K562 (cell line): ENCODE measurements at regions not wholly inside any gene's neighbourhood (a gene's known extent, or its start where the extent isn't known, plus 50 kb on each side); places are given as distances from the start of the nearest gene placed in this dataset.

Experiments used
- BRD9 ChIP-seq: fragments of 450-650 bp; IDR thresholded peaks from 2 replicates; pipeline ENCODE4 v1.6.1; 2018; ENCODE audit warnings: low read depth; ENCODE audit not compliant: partially characterized antibody
- TF ChIP-seq, protein P1 (sequence below): fragments of 200-600 bp; sonication (generic); IDR thresholded peaks from one replicate; pipeline ENCODE4 v1.6.1; 2012; ENCODE audit warnings: mild to moderate bottlenecking, low read depth, low read length, inconsistent platforms

DNA sequence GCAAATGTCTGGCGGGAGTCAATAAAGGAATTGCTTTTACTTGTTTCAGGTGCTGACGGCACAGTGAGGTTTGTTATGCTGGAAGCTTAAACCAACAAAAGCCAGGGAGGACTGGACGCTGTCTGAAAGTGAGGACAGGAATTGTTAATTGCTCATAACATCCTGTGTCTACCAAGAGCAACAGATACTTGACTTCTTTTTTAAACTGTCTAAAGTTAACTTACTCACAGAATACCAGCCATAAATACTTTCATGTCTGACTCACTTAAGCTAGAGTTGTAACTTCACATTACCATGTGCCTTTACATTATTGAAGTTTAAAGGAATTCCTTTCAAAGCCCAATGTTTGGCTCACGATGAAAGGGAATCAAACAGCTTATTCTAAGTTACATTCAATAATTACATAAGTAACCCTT, 252.7 kb upstream of the SHH start (continued):
- TF ChIP-seq, protein P1, sequence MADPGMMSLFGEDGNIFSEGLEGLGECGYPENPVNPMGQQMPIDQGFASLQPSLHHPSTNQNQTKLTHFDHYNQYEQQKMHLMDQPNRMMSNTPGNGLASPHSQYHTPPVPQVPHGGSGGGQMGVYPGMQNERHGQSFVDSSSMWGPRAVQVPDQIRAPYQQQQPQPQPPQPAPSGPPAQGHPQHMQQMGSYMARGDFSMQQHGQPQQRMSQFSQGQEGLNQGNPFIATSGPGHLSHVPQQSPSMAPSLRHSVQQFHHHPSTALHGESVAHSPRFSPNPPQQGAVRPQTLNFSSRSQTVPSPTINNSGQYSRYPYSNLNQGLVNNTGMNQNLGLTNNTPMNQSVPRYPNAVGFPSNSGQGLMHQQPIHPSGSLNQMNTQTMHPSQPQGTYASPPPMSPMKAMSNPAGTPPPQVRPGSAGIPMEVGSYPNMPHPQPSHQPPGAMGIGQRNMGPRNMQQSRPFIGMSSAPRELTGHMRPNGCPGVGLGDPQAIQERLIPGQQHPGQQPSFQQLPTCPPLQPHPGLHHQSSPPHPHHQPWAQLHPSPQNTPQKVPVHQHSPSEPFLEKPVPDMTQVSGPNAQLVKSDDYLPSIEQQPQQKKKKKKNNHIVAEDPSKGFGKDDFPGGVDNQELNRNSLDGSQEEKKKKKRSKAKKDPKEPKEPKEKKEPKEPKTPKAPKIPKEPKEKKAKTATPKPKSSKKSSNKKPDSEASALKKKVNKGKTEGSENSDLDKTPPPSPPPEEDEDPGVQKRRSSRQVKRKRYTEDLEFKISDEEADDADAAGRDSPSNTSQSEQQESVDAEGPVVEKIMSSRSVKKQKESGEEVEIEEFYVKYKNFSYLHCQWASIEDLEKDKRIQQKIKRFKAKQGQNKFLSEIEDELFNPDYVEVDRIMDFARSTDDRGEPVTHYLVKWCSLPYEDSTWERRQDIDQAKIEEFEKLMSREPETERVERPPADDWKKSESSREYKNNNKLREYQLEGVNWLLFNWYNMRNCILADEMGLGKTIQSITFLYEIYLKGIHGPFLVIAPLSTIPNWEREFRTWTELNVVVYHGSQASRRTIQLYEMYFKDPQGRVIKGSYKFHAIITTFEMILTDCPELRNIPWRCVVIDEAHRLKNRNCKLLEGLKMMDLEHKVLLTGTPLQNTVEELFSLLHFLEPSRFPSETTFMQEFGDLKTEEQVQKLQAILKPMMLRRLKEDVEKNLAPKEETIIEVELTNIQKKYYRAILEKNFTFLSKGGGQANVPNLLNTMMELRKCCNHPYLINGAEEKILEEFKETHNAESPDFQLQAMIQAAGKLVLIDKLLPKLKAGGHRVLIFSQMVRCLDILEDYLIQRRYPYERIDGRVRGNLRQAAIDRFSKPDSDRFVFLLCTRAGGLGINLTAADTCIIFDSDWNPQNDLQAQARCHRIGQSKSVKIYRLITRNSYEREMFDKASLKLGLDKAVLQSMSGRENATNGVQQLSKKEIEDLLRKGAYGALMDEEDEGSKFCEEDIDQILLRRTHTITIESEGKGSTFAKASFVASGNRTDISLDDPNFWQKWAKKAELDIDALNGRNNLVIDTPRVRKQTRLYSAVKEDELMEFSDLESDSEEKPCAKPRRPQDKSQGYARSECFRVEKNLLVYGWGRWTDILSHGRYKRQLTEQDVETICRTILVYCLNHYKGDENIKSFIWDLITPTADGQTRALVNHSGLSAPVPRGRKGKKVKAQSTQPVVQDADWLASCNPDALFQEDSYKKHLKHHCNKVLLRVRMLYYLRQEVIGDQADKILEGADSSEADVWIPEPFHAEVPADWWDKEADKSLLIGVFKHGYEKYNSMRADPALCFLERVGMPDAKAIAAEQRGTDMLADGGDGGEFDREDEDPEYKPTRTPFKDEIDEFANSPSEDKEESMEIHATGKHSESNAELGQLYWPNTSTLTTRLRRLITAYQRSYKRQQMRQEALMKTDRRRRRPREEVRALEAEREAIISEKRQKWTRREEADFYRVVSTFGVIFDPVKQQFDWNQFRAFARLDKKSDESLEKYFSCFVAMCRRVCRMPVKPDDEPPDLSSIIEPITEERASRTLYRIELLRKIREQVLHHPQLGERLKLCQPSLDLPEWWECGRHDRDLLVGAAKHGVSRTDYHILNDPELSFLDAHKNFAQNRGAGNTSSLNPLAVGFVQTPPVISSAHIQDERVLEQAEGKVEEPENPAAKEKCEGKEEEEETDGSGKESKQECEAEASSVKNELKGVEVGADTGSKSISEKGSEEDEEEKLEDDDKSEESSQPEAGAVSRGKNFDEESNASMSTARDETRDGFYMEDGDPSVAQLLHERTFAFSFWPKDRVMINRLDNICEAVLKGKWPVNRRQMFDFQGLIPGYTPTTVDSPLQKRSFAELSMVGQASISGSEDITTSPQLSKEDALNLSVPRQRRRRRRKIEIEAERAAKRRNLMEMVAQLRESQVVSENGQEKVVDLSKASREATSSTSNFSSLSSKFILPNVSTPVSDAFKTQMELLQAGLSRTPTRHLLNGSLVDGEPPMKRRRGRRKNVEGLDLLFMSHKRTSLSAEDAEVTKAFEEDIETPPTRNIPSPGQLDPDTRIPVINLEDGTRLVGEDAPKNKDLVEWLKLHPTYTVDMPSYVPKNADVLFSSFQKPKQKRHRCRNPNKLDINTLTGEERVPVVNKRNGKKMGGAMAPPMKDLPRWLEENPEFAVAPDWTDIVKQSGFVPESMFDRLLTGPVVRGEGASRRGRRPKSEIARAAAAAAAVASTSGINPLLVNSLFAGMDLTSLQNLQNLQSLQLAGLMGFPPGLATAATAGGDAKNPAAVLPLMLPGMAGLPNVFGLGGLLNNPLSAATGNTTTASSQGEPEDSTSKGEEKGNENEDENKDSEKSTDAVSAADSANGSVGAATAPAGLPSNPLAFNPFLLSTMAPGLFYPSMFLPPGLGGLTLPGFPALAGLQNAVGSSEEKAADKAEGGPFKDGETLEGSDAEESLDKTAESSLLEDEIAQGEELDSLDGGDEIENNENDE, result no peak
- TF ChIP-seq BRD9, result no peak
- TF ChIP-seq, all 486 proteins: peak for 0
